Uterus (tissue), 2 donors: ENCODE measurements at regions not wholly inside any gene's neighbourhood (a gene's known extent, or its start where the extent isn't known, plus 50 kb on each side); places are given as distances from the start of the nearest gene placed in this dataset.

Experiments used
- CTCF ChIP-seq, 4 experiments: fragments of 200-600 bp in 2 of 4; fragments of 450-650 bp in 2 of 4; sonication (generic) in 2 of 4; IDR thresholded peaks; one replicate each; pipeline ENCODE4 v1.5.1; 2016 to 2019; ENCODE audit warnings: antibody characterized with exemption in 4 of 4, mild to moderate bottlenecking in 2 of 4, moderate library complexity in 1 of 4
- POLR2A ChIP-seq, 2 donors: fragments of 450-650 bp; IDR thresholded peaks; one replicate each; pipeline ENCODE4 v1.6.1; 2016; ENCODE audit warnings: antibody characterized with exemption in 2 of 2, mild to moderate bottlenecking in 1 of 2, moderate library complexity in 1 of 2

GRCh38 chr7:126215785-126216184, 1037.0 kb downstream of the GRM8 start:
- TF ChIP-seq POLR2A (IDR thresholded peaks at IDR 0.05) (no peak), CTCF (IDR thresholded peaks at IDR 0.05) (no peak)
